ENCODE measurements at regions not wholly inside any gene's neighbourhood (a gene's known extent, or its start where the extent isn't known, plus 50 kb on each side); places are given as distances from the start of the nearest gene placed in this dataset.

DNA sequence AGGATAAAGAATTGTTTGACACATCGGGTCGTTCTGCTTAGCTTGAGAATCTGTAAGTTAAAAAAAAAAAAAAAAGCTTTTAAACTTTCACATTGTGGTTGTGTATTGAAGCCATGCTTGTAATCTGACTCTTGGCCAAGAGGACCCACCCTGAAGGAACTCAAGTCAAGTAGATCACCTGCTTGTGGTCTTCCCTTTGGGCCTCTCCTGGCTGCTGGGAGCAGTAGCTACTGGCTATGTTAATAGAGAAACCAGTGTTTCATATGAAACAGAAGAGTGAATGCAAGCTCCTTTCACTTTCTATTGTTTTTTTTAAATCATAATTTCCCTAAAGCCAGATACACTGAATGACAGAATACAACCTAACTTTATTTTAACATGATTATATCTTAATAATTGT, 402.4 kb upstream of the NDST4 start:
- intact Hi-C loops (cut with micrococcal nuclease): no loop called here
- H3K4me3 Mint-ChIP-seq: no peak overlapping the region
- no peak for DNase-seq
- Histone ChIP-seq H3K27me3 (ENCODE audit: control insufficient read depth in 2 of 2, insufficient read depth in 2 of 2, low read length in 2 of 2) (no peaks in the 10 kb centered on the region), H3K4me3 (replicated peaks in 1 of 3; ENCODE audit: low read depth in 2 of 3, low read length in 3 of 3) (no peak overlapping the region), H4K20me1 (ENCODE audit: insufficient read depth, low read length) (no peaks in the 10 kb centered on the region), H3K4me1 (ENCODE audit: control insufficient read depth in 1 of 2, insufficient read depth in 2 of 2, low read length in 2 of 2) (no peaks in the 10 kb centered on the region), H2AFZ (ENCODE audit: insufficient read depth, low read depth, low read length, poor library complexity, severe bottlenecking) (no peak overlapping the region), H3K27ac (ENCODE audit: low read depth in 1 of 2, low read length in 2 of 2) (no peak overlapping the region), H3K4me2 (replicated peaks; ENCODE audit: extremely low read depth, low read length, poor library complexity, severe bottlenecking) (no peak overlapping the region), H3K79me2 (ENCODE audit: insufficient read depth, low read length) (no peaks in the 10 kb centered on the region), H3K9me3 (replicated peaks in 1 of 2; ENCODE audit: control insufficient read depth in 1 of 2, insufficient read depth in 1 of 2, low read length in 2 of 2) (no peaks in the 10 kb centered on the region), H3K9ac (ENCODE audit: insufficient read depth, low read length, poor library complexity, severe bottlenecking) (no peak overlapping the region), H3K36me3 (replicated peaks in 1 of 2; ENCODE audit: control insufficient read depth in 1 of 2, insufficient read depth in 2 of 2, low read length in 2 of 2) (no peaks in the 10 kb centered on the region)
- peaks cover 0 to 2% (median 0%) of the 10 kb centered on the region in 7 donors for H3K9me3 Mint-ChIP-seq
- H3K4me1 Mint-ChIP-seq: no peaks in the 10 kb centered on the region
- H3K27ac Mint-ChIP-seq: no peak overlapping the region
- no peaks in the 10 kb centered on the region for H3K27me3 Mint-ChIP-seq (ENCODE audit: low read depth in 3 of 3)
- H3K36me3 Mint-ChIP-seq: no peaks in the 10 kb centered on the region
- WGBS (ENCODE audit: insufficient coverage): no CpG with 5 or more reads among the region's 2 CpGs
- TF ChIP-seq, protein P1, sequence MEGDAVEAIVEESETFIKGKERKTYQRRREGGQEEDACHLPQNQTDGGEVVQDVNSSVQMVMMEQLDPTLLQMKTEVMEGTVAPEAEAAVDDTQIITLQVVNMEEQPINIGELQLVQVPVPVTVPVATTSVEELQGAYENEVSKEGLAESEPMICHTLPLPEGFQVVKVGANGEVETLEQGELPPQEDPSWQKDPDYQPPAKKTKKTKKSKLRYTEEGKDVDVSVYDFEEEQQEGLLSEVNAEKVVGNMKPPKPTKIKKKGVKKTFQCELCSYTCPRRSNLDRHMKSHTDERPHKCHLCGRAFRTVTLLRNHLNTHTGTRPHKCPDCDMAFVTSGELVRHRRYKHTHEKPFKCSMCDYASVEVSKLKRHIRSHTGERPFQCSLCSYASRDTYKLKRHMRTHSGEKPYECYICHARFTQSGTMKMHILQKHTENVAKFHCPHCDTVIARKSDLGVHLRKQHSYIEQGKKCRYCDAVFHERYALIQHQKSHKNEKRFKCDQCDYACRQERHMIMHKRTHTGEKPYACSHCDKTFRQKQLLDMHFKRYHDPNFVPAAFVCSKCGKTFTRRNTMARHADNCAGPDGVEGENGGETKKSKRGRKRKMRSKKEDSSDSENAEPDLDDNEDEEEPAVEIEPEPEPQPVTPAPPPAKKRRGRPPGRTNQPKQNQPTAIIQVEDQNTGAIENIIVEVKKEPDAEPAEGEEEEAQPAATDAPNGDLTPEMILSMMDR (IDR thresholded peaks at IDR 0.05): no peak

DNA sequence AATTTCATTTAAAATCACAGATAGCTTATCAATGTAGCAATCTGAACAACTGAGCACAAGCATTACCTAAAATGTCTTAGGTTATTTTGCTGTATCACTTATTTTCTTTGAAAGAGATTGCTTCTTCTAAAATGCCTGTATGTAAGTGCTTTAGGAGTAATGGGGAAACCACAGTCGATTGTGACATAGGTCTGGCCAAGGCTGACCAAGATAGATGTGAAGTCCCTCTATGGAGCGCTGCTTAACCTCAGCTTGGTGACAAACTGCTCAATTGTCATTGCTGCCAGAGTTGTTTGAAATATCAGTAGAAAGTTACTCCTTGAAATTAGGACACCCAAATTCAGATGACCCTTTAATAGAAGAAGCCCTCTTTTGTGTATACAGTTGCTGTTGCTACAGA, 401.9 kb upstream of the NDST4 start:
- no peak overlapping the region for H2AFZ ChIP-seq (ENCODE audit: insufficient read depth, low read depth, low read length, poor library complexity, severe bottlenecking)
- H3K27ac ChIP-seq (ENCODE audit: low read depth in 1 of 2, low read length in 2 of 2): no peak overlapping the region
- no peak overlapping the region for H3K4me3 ChIP-seq (replicated peaks in 1 of 3; ENCODE audit: low read depth in 2 of 3, low read length in 3 of 3)
- Mint-ChIP-seq H3K4me1 (no peaks in the 10 kb centered on the region), H3K27ac (no peak overlapping the region), H3K36me3 (no peaks in the 10 kb centered on the region), H3K9me3 (peaks cover 0 to 2% (median 0%) of the 10 kb centered on the region in 7 donors), H3K27me3 (ENCODE audit: low read depth in 3 of 3) (no peaks in the 10 kb centered on the region), H3K4me3 (no peak overlapping the region)
- intact Hi-C loops (cut with micrococcal nuclease): no loop called here
- WGBS (ENCODE audit: insufficient coverage): 56% methylated on average over 2 of the region's 2 CpGs
- H3K27me3 ChIP-seq (ENCODE audit: control insufficient read depth in 2 of 2, insufficient read depth in 2 of 2, low read length in 2 of 2): no peaks in the 10 kb centered on the region
- H4K20me1 ChIP-seq (ENCODE audit: insufficient read depth, low read length): no peaks in the 10 kb centered on the region
- no peaks in the 10 kb centered on the region for H3K36me3 ChIP-seq (replicated peaks in 1 of 2; ENCODE audit: control insufficient read depth in 1 of 2, insufficient read depth in 2 of 2, low read length in 2 of 2)
- no peak for DNase-seq
- H3K4me1 ChIP-seq (ENCODE audit: control insufficient read depth in 1 of 2, insufficient read depth in 2 of 2, low read length in 2 of 2): no peaks in the 10 kb centered on the region
- TF ChIP-seq, protein P1 (IDR thresholded peaks at IDR 0.05): no peak
- H3K4me2 ChIP-seq (replicated peaks; ENCODE audit: extremely low read depth, low read length, poor library complexity, severe bottlenecking): no peak overlapping the region
- H3K9ac ChIP-seq (ENCODE audit: insufficient read depth, low read length, poor library complexity, severe bottlenecking): no peak overlapping the region
- H3K79me2 ChIP-seq (ENCODE audit: insufficient read depth, low read length): no peaks in the 10 kb centered on the region
- H3K9me3 ChIP-seq (replicated peaks in 1 of 2; ENCODE audit: control insufficient read depth in 1 of 2, insufficient read depth in 1 of 2, low read length in 2 of 2): no peaks in the 10 kb centered on the region

Measured in CD14-positive monocyte (primary cell).